Natural killer cell (primary cell): ENCODE measurements at regions not wholly inside any gene's neighbourhood (a gene's known extent, or its start where the extent isn't known, plus 50 kb on each side); places are given as distances from the start of the nearest gene placed in this dataset.

Source experiments
- ATAC-seq, 3 donors: fragments of 150-1000 bp in 2 of 3; fragments of 200-7000 bp in 1 of 3; cut with Tn5 transposase; 1 replicate in 1 of 3; 2 replicates in 2 of 3; pipeline ENCODE4 v1.10.0; 2021; ENCODE audit warnings: mild to moderate bottlenecking in 2 of 3, moderate library complexity in 2 of 3
- DNase-seq, 2 donors: peaks; one replicate each; pipeline versions ENCODE4 v3.0.0 to v3.0.0-alpha.2; 2013 to 2021; ENCODE audit warnings: mixed read lengths in 1 of 2
- H3K27ac ChIP-seq: one replicate; pipeline ENCODE4 v1.5.1; 2013; ENCODE audit warnings: mild to moderate bottlenecking, low read length
- H3K27me3 ChIP-seq: one replicate; pipeline ENCODE4 v1.6.1; 2013; ENCODE audit warnings: low read length; ENCODE audit not compliant: control insufficient read depth, insufficient read depth
- H3K36me3 ChIP-seq: one replicate; pipeline ENCODE4 v1.6.1; 2013; ENCODE audit warnings: low read length; ENCODE audit not compliant: control insufficient read depth, insufficient read depth
- H3K4me1 ChIP-seq: one replicate; pipeline ENCODE4 v1.6.1; 2013; ENCODE audit warnings: low read length; ENCODE audit not compliant: control insufficient read depth, insufficient read depth
- H3K4me3 ChIP-seq: one replicate; pipeline ENCODE4 v1.5.1; 2013; ENCODE audit warnings: low read length
- H3K9me3 ChIP-seq: one replicate; pipeline ENCODE4 v1.6.1; 2013; ENCODE audit warnings: low read length; ENCODE audit not compliant: control insufficient read depth, insufficient read depth
- H3K27ac Mint-ChIP-seq, 2 donors: one replicate each; pipeline ENCODE4 v1.8.0; 2022; ENCODE audit warnings: mild to moderate bottlenecking in 2 of 2, mixed read lengths in 2 of 2, moderate library complexity in 1 of 2
- H3K27me3 Mint-ChIP-seq, 2 donors: one replicate each; pipeline ENCODE4 v1.8.0; 2022; ENCODE audit warnings: low read depth in 2 of 2, mixed read lengths in 2 of 2
- H3K36me3 Mint-ChIP-seq: one replicate; pipeline ENCODE4 v1.8.0; 2022; ENCODE audit warnings: mixed read lengths
- H3K4me1 Mint-ChIP-seq, 2 donors: one replicate each; pipeline ENCODE4 v1.8.0; 2022; ENCODE audit warnings: mixed read lengths in 2 of 2
- H3K4me3 Mint-ChIP-seq: one replicate; pipeline ENCODE4 v1.8.0; 2022; ENCODE audit warnings: mild to moderate bottlenecking, moderate library complexity, mixed read lengths
- H3K9me3 Mint-ChIP-seq, 2 donors: one replicate each; pipeline ENCODE4 v1.8.0; 2022; ENCODE audit warnings: mixed read lengths in 2 of 2
- WGBS: methylation state at CpG from one replicate; pipeline ENCODE4 v1.1.7; 2013; ENCODE audit warnings: missing lambda C conversion rate; ENCODE audit not compliant: insufficient coverage; 5-methylcytosine and 5-hydroxymethylcytosine counted together
- intact Hi-C: fragments of 100-400 bp; cut with micrococcal nuclease; formaldehyde crosslinking; loops from one replicate; pipeline ENCODE4 v1.14.2; 2022
- TF ChIP-seq, protein P1 (sequence below): fragments of 200-600 bp; IDR thresholded peaks from one replicate; pipeline ENCODE4 v1.8.0; 2022; ENCODE audit warnings: antibody characterized with exemption

DNA sequence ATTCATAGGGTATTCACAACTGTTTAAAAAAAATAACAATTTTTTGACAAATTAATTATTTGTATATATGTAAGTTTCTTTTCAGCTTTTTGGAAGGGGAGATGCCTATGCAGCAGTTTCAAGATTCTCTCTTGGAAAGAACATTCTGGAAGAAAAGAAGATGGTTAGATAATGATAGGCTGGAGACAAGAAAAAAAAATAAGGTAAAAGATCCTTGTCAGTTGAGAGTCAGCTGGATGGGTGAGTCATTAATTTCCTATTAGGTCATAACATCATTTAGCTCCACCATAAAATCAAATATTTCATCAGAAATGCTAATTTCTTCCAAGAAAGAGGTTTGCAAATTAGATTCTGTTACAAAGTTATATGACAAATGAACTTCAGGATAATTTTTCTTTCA lies 880.4 kb downstream of the EPHA7 start:
- TF ChIP-seq, protein P1, sequence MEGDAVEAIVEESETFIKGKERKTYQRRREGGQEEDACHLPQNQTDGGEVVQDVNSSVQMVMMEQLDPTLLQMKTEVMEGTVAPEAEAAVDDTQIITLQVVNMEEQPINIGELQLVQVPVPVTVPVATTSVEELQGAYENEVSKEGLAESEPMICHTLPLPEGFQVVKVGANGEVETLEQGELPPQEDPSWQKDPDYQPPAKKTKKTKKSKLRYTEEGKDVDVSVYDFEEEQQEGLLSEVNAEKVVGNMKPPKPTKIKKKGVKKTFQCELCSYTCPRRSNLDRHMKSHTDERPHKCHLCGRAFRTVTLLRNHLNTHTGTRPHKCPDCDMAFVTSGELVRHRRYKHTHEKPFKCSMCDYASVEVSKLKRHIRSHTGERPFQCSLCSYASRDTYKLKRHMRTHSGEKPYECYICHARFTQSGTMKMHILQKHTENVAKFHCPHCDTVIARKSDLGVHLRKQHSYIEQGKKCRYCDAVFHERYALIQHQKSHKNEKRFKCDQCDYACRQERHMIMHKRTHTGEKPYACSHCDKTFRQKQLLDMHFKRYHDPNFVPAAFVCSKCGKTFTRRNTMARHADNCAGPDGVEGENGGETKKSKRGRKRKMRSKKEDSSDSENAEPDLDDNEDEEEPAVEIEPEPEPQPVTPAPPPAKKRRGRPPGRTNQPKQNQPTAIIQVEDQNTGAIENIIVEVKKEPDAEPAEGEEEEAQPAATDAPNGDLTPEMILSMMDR, result no peak
- ATAC-seq, result no peak

DNA sequence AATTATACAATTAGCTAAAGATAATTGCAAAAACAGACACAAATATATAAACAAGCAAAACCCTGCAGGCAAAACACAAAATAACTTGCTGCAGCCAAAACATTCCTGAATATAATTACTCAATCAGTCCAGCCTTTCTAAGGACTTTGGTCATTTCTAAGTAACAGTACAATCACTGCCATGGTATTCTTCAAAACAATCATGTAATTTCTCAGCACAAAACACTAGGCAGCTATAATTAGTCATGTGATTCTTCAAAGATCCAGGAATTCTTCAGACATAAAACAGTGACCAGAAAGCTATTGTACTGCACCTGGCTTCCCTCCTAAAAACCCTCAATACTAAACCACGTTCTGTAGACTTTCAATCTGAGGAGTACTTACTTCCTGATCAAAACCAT lies 881.1 kb downstream of the EPHA7 start:
- H3K36me3 Mint-ChIP-seq, result no peaks in the 10 kb centered on the region
- no peaks in the 10 kb centered on the region for H3K27me3 Mint-ChIP-seq
- Histone ChIP-seq H3K27ac (no peak overlapping the region), H3K27me3 (no peaks in the 10 kb centered on the region), H3K36me3 (no peaks in the 10 kb centered on the region), H3K9me3 (peaks cover 3% of the 10 kb centered on the region), H3K4me3 (no peak overlapping the region), H3K4me1 (no peaks in the 10 kb centered on the region)
- intact Hi-C loops, result no loop called here
- WGBS, result 0% methylated on average over 1 of the region's 1 CpG
- no peaks in the 10 kb centered on the region for H3K4me1 Mint-ChIP-seq
- ATAC-seq, result no peak
- no peak overlapping the region for H3K4me3 Mint-ChIP-seq
- no peak overlapping the region for H3K27ac Mint-ChIP-seq
- H3K9me3 Mint-ChIP-seq, result peaks cover 15 to 27% of the 10 kb centered on the region in 2 donors
- no peak for DNase-seq
- TF ChIP-seq, protein P1, result no peak

More for the DNA sequence above, 880.4 kb downstream of the EPHA7 start:
- peaks cover 15 to 28% of the 10 kb centered on the region in 2 donors for H3K9me3 Mint-ChIP-seq
- Histone ChIP-seq H3K27ac (no peak overlapping the region), H3K4me3 (no peak overlapping the region), H3K4me1 (no peaks in the 10 kb centered on the region), H3K36me3 (no peaks in the 10 kb centered on the region), H3K9me3 (peaks cover 3% of the 10 kb centered on the region), H3K27me3 (no peaks in the 10 kb centered on the region)
- intact Hi-C loops, result no loop called here
- no peak overlapping the region for H3K4me3 Mint-ChIP-seq
- DNase-seq, result no peak
- H3K27me3 Mint-ChIP-seq, result no peaks in the 10 kb centered on the region
- no peak overlapping the region for H3K27ac Mint-ChIP-seq
- no peaks in the 10 kb centered on the region for H3K36me3 Mint-ChIP-seq
- no peaks in the 10 kb centered on the region for H3K4me1 Mint-ChIP-seq

DNA sequence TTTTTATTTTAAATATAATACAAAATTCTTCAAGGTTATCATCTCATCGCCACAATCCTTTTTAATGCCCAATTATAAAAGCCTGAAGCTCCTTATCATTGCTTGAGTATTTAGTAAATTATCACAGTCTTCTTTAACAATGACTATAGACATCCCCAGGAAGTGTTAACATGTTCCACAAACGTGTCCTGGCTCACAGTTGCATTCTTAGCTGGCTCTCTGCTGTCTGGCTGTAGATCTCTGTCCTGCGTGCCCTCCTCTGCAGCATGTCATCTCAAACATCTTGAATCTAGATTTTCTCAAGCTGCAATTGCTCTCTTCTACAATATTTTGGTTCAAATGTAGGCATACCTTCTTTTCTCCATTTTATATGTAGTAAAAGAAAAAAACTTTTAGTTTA lies 885.2 kb downstream of the EPHA7 start:
- no peaks in the 10 kb centered on the region for H3K4me1 Mint-ChIP-seq
- no peaks in the 10 kb centered on the region for H3K9me3 ChIP-seq
- peaks cover 12 to 29% of the 10 kb centered on the region in 2 donors for H3K9me3 Mint-ChIP-seq
- H3K36me3 Mint-ChIP-seq, result no peaks in the 10 kb centered on the region
- H3K27me3 Mint-ChIP-seq, result no peaks in the 10 kb centered on the region
- H3K27me3 ChIP-seq, result no peaks in the 10 kb centered on the region
- H3K4me3 ChIP-seq, result no peak overlapping the region
- intact Hi-C loops, result no loop called here
- TF ChIP-seq, protein P1, result no peak
- WGBS, result 59% methylated on average over 2 of the region's 3 CpGs
- no peak overlapping the region for H3K27ac Mint-ChIP-seq
- no peak for ATAC-seq
- H3K36me3 ChIP-seq, result no peaks in the 10 kb centered on the region
- DNase-seq, result no peak
- no peak overlapping the region for H3K27ac ChIP-seq
- H3K4me3 Mint-ChIP-seq, result no peak overlapping the region
- no peaks in the 10 kb centered on the region for H3K4me1 ChIP-seq

DNA sequence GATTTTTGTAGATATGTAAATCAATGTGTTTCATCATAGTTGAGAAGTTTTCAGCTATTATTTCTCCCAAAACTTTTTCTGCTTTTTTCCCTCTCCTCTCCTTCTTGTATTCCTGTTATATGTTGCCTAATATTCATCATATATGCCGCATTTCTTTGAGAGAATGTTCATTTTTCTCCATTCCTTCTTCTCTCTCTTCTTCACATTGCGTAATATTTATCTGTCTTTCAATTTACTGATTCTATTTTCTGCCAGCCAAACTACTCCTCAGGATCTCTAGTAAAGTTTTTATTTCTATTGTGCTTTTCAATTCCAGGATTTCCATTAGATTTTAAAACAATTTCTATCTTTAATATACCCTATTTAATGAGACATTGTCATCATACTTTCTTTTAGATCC lies 896.8 kb downstream of the EPHA7 start:
- Histone ChIP-seq H3K4me3 (no peak overlapping the region), H3K9me3 (peaks cover 9% of the 10 kb centered on the region), H3K27ac (no peak overlapping the region), H3K36me3 (no peaks in the 10 kb centered on the region), H3K27me3 (no peaks in the 10 kb centered on the region), H3K4me1 (no peaks in the 10 kb centered on the region)
- H3K27ac Mint-ChIP-seq, result no peak overlapping the region
- 92% methylated on average over 1 of the region's 2 CpGs for WGBS
- H3K4me1 Mint-ChIP-seq, result no peaks in the 10 kb centered on the region
- TF ChIP-seq, protein P1, result no peak
- DNase-seq, result no peak
- H3K36me3 Mint-ChIP-seq, result peaks cover 14% of the 10 kb centered on the region
- H3K4me3 Mint-ChIP-seq, result no peak overlapping the region
- peaks cover 22 to 26% of the 10 kb centered on the region in 2 donors for H3K9me3 Mint-ChIP-seq
- H3K27me3 Mint-ChIP-seq, result no peaks in the 10 kb centered on the region
- no peak for ATAC-seq
- intact Hi-C loops, result no loop called here
